Stimulated activated CD4-positive, alpha-beta T cell treated with anti-CD3 and anti-CD28 coated beads, Interleukin-2, amount 100 ng/mL, for 48 hours (primary cell): ENCODE measurements at regions not wholly inside any gene's neighbourhood (a gene's known extent, or its start where the extent isn't known, plus 50 kb on each side); places are given as distances from the start of the nearest gene placed in this dataset.

ENCODE experiments used
- DNase-seq, 2 donors: peaks; one replicate each; pipeline ENCODE4 v3.0.0-alpha.2; 2020

- DNase-seq, result no peak
These were observed 69.9 kb downstream of the SERPINA3 start for GRCh38 chr14:94682061-94682516.

- DNase-seq, result no peak
These were observed 69.3 kb downstream of the SERPINA3 start for GRCh38 chr14:94681300-94682060.

- no peak for DNase-seq
These were observed 68.7 kb downstream of the SERPINA3 start for GRCh38 chr14:94680862-94681288.

- DNase-seq, result no peak
These were observed 68.0 kb downstream of the SERPINA3 start for GRCh38 chr14:94679937-94680861.

DNA sequence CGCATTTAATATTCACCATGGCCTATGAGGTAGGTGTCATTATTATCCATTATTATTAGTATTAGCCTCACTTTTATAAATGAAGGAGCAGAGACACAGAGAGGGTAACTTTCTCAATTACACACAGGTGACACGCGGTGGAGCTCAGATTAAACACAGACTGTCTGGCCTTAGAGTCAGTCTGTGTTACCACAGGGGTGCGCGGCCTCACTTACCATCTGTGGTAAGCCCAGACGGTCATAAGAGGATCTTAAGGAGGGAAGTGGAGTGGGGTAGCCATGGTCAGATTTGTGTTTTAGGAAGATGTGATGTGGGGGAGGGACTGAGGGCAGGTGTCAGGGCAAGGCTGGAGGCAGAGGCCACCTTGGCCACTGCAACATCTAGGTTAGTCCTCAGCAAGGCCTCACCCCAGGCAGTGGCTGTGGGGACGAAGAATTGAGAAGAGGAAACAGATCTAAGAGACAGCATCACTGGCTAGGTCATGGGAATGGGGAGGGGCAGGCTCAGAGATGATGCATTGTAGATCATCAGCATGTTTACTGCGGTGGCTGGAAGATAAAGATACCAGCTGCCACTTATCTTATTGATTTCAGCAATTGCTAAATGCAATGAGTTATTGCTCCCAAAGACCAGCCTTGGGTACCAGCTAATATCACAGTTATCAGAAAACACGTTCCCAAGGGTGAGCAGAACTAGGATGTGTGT lies 67.1 kb downstream of the SERPINA3 start:
- no peak for DNase-seq

DNA sequence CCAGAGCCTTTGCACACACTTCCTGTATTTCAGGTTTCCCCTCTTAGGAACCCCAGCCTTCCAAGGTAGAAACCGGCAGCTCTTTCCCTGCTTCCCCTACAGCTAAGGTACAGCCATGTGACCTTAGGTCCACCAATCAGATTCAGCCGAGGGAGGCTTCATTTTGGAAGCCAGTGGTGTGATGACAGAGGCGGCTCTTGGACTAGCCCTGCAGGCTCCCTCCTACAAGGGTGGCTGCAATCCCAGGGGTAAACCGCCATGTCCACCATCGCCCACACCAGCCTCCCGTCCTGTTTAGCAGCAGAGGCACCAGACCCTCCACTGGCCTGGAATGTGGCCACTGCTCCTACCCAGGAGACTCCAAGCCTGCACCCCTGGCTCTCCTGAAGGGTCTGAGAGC lies 65.6 kb downstream of the SERPINA3 start:
- no peak for DNase-seq

DNA sequence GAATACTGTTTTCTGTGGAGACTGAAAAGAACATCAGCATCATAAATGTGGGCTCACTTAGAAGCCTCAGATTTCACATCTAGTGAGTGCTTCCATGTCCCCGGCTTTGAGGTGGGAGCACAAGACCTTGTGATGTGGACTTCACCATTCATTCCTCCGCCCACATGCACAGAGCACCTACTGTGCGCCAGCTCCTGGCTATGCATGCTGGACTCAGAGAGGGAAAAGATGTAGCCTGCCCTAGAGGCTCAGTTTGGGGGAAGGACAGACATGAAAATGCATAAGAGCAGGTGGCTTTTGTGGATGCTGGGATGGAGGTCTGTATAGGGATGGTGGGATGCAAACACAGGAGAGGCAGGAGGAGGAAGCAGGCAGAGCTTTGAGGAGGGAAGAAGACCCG lies 65.0 kb downstream of the SERPINA3 start:
- DNase-seq, result no peak

GRCh38 chr14:94676495-94677185 lies 64.4 kb downstream of the SERPINA3 start:
- no peak for DNase-seq

DNA sequence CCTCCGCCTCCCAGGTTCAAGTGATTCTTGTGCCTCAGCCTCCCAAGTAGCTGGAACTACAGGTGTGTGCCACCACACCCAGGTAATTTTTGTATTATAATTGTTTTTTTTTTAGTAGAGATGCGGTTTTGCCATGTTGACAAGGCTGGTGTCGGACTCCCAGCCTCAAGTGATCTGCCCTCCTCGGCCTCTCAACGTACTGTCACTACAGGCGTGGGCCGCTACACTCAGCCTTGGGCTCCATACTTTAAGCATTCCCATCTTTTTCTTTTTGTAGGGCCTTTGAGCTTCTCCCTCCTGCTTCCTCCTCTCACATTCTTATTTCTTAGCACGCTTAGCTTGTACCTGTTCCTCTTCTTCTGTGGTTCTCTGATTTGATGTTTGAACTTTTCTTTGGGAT lies 62.8 kb downstream of the SERPINA3 start:
- DNase-seq, result no peak

GRCh38 chr14:94673781-94674231 lies 61.6 kb downstream of the SERPINA3 start:
- DNase-seq, result no peak
